Testis (tissue), 2 donors: ENCODE measurements at regions not wholly inside any gene's neighbourhood (a gene's known extent, or its start where the extent isn't known, plus 50 kb on each side); places are given as distances from the start of the nearest gene placed in this dataset.
A peak's percentile ranks its signal among the peaks of the same experiment; 100 is the strongest.

Experiments used
- DNase-seq: peaks from one replicate; pipeline ENCODE4 v3.0.0-alpha.2; 2019
- H3K27ac ChIP-seq, 2 donors: fragments of 200-600 bp; sonication (generic); one replicate each; pipeline ENCODE4 v1.5.1; 2019
- H3K27me3 ChIP-seq: fragments of 200-600 bp; sonication (generic); one replicate; pipeline ENCODE4 v1.5.1; 2019
- H3K36me3 ChIP-seq: fragments of 200-600 bp; sonication (generic); one replicate; pipeline ENCODE4 v1.5.1; 2017; ENCODE audit warnings: low read depth; ENCODE audit errors: missing control alignments
- H3K4me1 ChIP-seq: fragments of 200-600 bp; sonication (generic); one replicate; pipeline ENCODE4 v1.5.1; 2019
- H3K4me3 ChIP-seq, 2 donors: fragments of 200-600 bp; sonication (generic); one replicate each; pipeline ENCODE4 v1.5.1; 2017 to 2019
- H3K9me3 ChIP-seq: fragments of 200-600 bp; sonication (generic); one replicate; pipeline ENCODE4 v1.5.1; 2017
- CTCF ChIP-seq, 3 experiments: fragments of 450-650 bp in 2 of 3; fragments of 200-600 bp in 1 of 3; sonication (generic) in 1 of 3; IDR thresholded peaks; one replicate each; pipeline ENCODE4 v1.5.1; 2016 to 2019; ENCODE audit warnings: antibody characterized with exemption in 3 of 3, mild to moderate bottlenecking in 2 of 3, moderate library complexity in 1 of 3
- POLR2A ChIP-seq: fragments of 450-650 bp; IDR thresholded peaks from one replicate; pipeline ENCODE4 v1.6.1; 2017; ENCODE audit warnings: antibody characterized with exemption, mild to moderate bottlenecking, moderate library complexity
- WGBS, 2 donors: methylation state at CpG; one replicate each; pipeline ENCODE4 v1.1.5; 2018; 5-methylcytosine and 5-hydroxymethylcytosine counted together
- intact Hi-C: fragments of 100-400 bp; cut with DNase I; formaldehyde crosslinking; loops from one replicate; pipeline ENCODE4 v1.15.1; 2023; ENCODE audit warnings: low total_unique reads

DNA sequence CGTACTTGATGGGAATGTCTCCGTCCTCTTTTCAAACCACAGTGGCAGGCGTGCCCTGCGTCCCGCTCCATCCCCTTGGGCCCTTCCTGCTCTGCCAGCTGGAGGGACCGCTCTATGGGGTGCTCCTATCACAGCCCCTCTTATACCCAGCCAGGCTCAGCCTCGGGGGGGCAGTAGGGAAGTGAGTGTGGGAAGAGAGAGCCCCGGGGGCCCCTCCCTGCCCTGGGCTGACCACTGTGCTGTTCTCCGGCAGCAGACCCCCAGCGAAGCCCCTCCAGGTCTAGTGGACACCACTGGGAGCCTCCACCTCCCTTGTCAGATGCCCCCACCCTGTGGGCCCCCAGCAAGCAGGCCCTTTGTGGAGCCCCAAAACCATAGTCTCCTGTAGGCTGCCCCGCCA lies 572.5 kb downstream of the BRD1 start:
- no peaks in the 10 kb centered on the region for H3K27me3 ChIP-seq
- H3K4me3 ChIP-seq = no peak overlapping the region
- WGBS, 2 donors = 87 to 89% methylated on average over 9 to 11 of the region's 11 CpGs
- no peaks in the 10 kb centered on the region for H3K9me3 ChIP-seq
- H3K4me1 ChIP-seq = no peaks in the 10 kb centered on the region
- no peak for DNase-seq
- no peaks in the 10 kb centered on the region for H3K36me3 ChIP-seq
- TF ChIP-seq CTCF (IDR thresholded peaks at IDR 0.05) (no peak), POLR2A (no peak)
- intact Hi-C loops = no loop called here
- no peak overlapping the region for H3K27ac ChIP-seq

GRCh38 chr22:49253656-49254055 lies 574.0 kb downstream of the BRD1 start:
- H3K36me3 ChIP-seq = no peaks in the 10 kb centered on the region
- H3K27me3 ChIP-seq = no peaks in the 10 kb centered on the region
- H3K27ac ChIP-seq = no peak overlapping the region
- intact Hi-C loops = no loop called here
- no peak overlapping the region for H3K4me3 ChIP-seq
- no peak for DNase-seq
- WGBS, 2 donors = 89 to 92% methylated on average over 4 to 6 of the region's 6 CpGs
- H3K9me3 ChIP-seq = no peaks in the 10 kb centered on the region
- no peak for TF ChIP-seq CTCF (IDR thresholded peaks at IDR 0.05)
- no peaks in the 10 kb centered on the region for H3K4me1 ChIP-seq

DNA sequence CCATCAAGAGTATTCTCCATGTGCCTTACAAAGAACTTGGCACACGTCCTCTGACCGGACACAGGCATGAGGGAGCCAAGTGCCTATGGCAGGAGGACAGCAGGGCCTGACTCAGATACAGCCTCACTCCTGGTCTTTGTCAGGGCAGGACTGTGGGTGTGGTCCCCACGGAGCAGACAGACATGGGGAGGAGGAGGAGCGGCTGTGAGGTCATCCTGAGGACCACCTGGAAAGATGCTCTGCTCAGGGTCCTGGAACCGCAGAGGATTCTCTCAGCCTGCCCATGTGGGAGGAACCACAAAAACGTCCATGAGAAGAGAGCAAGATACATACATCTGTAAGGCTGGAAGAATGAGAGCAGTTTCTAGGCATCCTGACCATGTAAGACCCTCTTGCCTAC lies 576.3 kb downstream of the BRD1 start:
- Histone ChIP-seq H3K36me3 (no peaks in the 10 kb centered on the region), H3K4me3 (no peak overlapping the region), H3K27ac (no peak overlapping the region), H3K4me1 (no peaks in the 10 kb centered on the region), H3K27me3 (no peaks in the 10 kb centered on the region), H3K9me3 (no peaks in the 10 kb centered on the region)
- no peak for TF ChIP-seq CTCF (IDR thresholded peaks at IDR 0.05)
- no peak for TF ChIP-seq POLR2A
- DNase-seq = no peak
- 66 to 72% methylated on average over 6 of the region's 6 CpGs for WGBS, 2 donors
- intact Hi-C loops = no loop called here

DNA sequence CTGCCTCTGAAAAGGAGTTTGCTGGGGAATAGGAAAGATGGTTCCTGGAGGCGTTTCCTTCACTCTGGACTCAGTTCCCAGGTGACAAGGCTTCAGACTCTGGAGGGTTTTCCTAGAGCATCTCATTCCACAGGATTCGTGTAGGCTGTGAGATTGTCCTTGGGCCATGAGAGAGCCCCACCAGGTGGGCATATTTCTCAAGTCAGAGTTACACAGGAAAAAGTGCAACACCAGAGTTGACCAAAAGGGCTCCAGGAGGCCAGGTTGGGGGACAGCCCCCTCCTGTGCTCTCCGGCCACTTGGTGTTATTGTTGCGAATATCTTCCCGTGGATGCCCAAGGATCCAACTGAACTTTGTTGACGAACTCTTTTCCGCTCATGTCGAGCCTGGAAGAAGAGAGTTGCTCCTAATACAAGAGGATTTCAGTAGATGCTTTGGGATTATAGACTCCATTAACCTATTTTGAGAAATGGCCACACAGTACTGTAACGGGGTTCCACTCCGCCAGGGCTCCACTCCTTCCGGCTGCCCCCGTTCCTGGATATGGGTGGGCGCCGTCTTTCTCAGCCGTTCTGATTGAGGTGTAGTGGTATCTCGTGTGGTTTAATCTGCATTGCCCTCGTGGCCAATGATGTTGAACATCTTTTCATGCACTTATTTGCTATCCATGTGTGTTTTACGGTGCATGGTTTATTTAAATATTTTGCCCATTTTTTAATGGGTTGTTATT lies 580.3 kb downstream of the BRD1 start:
- Histone ChIP-seq H3K9me3 (no peaks in the 10 kb centered on the region), H3K27me3 (no peaks in the 10 kb centered on the region), H3K27ac (no peak overlapping the region), H3K4me1 (no peaks in the 10 kb centered on the region), H3K4me3 (peak overlapping the region in 1 of 2 donors; percentile 2), H3K36me3 (no peaks in the 10 kb centered on the region)
- 61 to 62% methylated on average over 18 of the region's 18 CpGs for WGBS, 2 donors
- intact Hi-C loops = no loop called here
- peak; percentile 13 for DNase-seq
- no peak for TF ChIP-seq CTCF (IDR thresholded peaks at IDR 0.05)
- no peak for TF ChIP-seq POLR2A
